Endothelial cell of umbilical vein (primary cell): ENCODE measurements at regions not wholly inside any gene's neighbourhood (a gene's known extent, or its start where the extent isn't known, plus 50 kb on each side); places are given as distances from the start of the nearest gene placed in this dataset.

Experiments
- BruUV-seq: library from RNA; stranded (reverse); fragments of 400-500 nt; replicated peaks from 2 replicates; lab custom pipeline; 2021; lab: Mats Ljungman, UMichigan
- CTCF ChIA-PET: fragments of 300-600, 350-600 bp; sonication (Branson Sonifier 250); formaldehyde crosslinking; loops from one replicate; lab custom pipeline; 2021; ENCODE audit warnings: antibody characterized with exemption, inconsistent platforms; lab: Charles Lee
- POLR2A ChIA-PET: fragments of 300-600, 350-600 bp; sonication (Branson Sonifier 250); formaldehyde crosslinking; loops from one replicate; lab custom pipeline; 2021; ENCODE audit warnings: antibody characterized with exemption, inconsistent platforms; lab: Charles Lee
- DNase-seq: peaks from one replicate; pipeline ENCODE4 v3.0.0-alpha.2; 2011; ENCODE audit warnings: low read depth, low spot score
- FAIRE-seq: peaks from 2 replicates; lab custom pipeline; 2011; peaks lifted over from hg19 to GRCh38; lab: Jason Lieb, UNC
- H2AFZ ChIP-seq: 2 replicates; pipeline ENCODE4 v1.6.0; 2012; ENCODE audit warnings: low read depth, low read length, control low read depth, inconsistent platforms
- H3K27ac ChIP-seq: 2 replicates; pipeline ENCODE4 v1.5.1; 2011; ENCODE audit warnings: low read depth, mild to moderate bottlenecking, control low read depth, low read length, moderate library complexity; ENCODE audit not compliant: insufficient read depth
- H3K27me3 ChIP-seq, 2 experiments: 2 replicates each; pipeline versions ENCODE4 v1.6.0 to v1.6.1; 2011; ENCODE audit warnings: low read length in 2 of 2, mixed read lengths in 1 of 2; ENCODE audit not compliant: control insufficient read depth in 2 of 2, insufficient read depth in 2 of 2
- H3K36me3 ChIP-seq, 2 experiments: 2 replicates in 1 of 2; 3 replicates in 1 of 2; pipeline ENCODE4 v1.5.1; 2011; ENCODE audit warnings: low read length in 2 of 2, mild to moderate bottlenecking in 1 of 2, moderate library complexity in 1 of 2; ENCODE audit not compliant: control insufficient read depth in 2 of 2, insufficient read depth in 2 of 2; ENCODE audit errors: extremely low read depth in 1 of 2
- H3K4me1 ChIP-seq: 3 replicates; pipeline ENCODE4 v1.5.1; 2011; ENCODE audit warnings: mild to moderate bottlenecking, low read length; ENCODE audit not compliant: control insufficient read depth, insufficient read depth; ENCODE audit errors: extremely low read depth
- H3K4me2 ChIP-seq: 2 replicates; pipeline ENCODE4 v1.6.1; 2011; ENCODE audit warnings: low read length, control low read depth, mixed read lengths; ENCODE audit not compliant: insufficient read depth
- H3K4me3 ChIP-seq, 3 experiments: fragments of 200-600 bp in 1 of 3; sonication (generic), shearing (Covaris generic) in 1 of 3; replicated peaks in 1 of 3; 2 replicates each; pipeline ENCODE4 v1.5.1; 2011 to 2016; ENCODE audit warnings: control low read depth in 3 of 3, low read length in 3 of 3, mild to moderate bottlenecking in 2 of 3, inconsistent platforms in 1 of 3, low read depth in 1 of 3, moderate library complexity in 1 of 3; ENCODE audit not compliant: insufficient read depth in 1 of 3
- H3K79me2 ChIP-seq: 2 replicates; pipeline ENCODE4 v1.6.0; 2012; ENCODE audit warnings: low read length, inconsistent platforms; ENCODE audit not compliant: control insufficient read depth, insufficient read depth
- H3K9ac ChIP-seq: replicated peaks from 2 replicates; pipeline ENCODE3; 2011; ENCODE audit warnings: low read length, control low read depth; ENCODE audit not compliant: insufficient read depth; ENCODE audit errors: extremely low read depth
- H3K9me1 ChIP-seq: replicated peaks from 3 replicates; pipeline ENCODE4 v1.6.0; 2011; ENCODE audit warnings: mild to moderate bottlenecking, low read length; ENCODE audit not compliant: control insufficient read depth, insufficient read depth; ENCODE audit errors: extremely low read depth
- H3K9me3 ChIP-seq: replicated peaks from 2 replicates; pipeline ENCODE4 v1.5.1; 2012; ENCODE audit warnings: low read length, inconsistent platforms; ENCODE audit not compliant: control insufficient read depth, insufficient read depth
- H4K20me1 ChIP-seq: replicated peaks from 2 replicates; pipeline ENCODE3; 2011; ENCODE audit warnings: mild to moderate bottlenecking, low read length; ENCODE audit not compliant: control insufficient read depth, insufficient read depth; ENCODE audit errors: extremely low read depth
- EZH2 ChIP-seq: IDR thresholded peaks from 2 replicates; pipeline ENCODE4 v1.6.1; 2012; ENCODE audit warnings: borderline replicate concordance, low read depth, mild to moderate bottlenecking, moderate library complexity, low read length, inconsistent platforms; ENCODE audit not compliant: severe bottlenecking
- FOS ChIP-seq: IDR thresholded peaks from 2 replicates; pipeline ENCODE4 v1.6.1; 2011; ENCODE audit warnings: mild to moderate bottlenecking, low read length, moderate library complexity, borderline replicate concordance; ENCODE audit not compliant: insufficient read depth
- GATA2 ChIP-seq: IDR thresholded peaks from 2 replicates; pipeline ENCODE4 v1.7.0; 2011; ENCODE audit warnings: low read depth, mild to moderate bottlenecking, moderate library complexity, mixed read lengths, low read length; ENCODE audit not compliant: insufficient read length, insufficient read depth
- JUN ChIP-seq: IDR thresholded peaks from 2 replicates; pipeline ENCODE4 v1.6.1; 2011; ENCODE audit warnings: borderline replicate concordance, low read depth; ENCODE audit not compliant: insufficient read length, insufficient read depth
- MYC ChIP-seq: IDR thresholded peaks from one replicate; pipeline ENCODE4 v1.6.1; 2011; ENCODE audit warnings: mild to moderate bottlenecking, low read depth, low read length
- POLR2A ChIP-seq: IDR thresholded peaks from 2 replicates; pipeline ENCODE4 v1.6.1; 2012; ENCODE audit warnings: low read depth, mild to moderate bottlenecking, control low read depth, low read length
- POLR2AphosphoS5 ChIP-seq: IDR thresholded peaks from 2 replicates; pipeline ENCODE4 v1.6.1; 2012; ENCODE audit warnings: low read depth, mild to moderate bottlenecking, control low read depth, low read length, moderate library complexity; ENCODE audit not compliant: insufficient read depth
- dilution Hi-C: fragments of 300-500 bp; cut with MboI; formaldehyde crosslinking; loops from one replicate; pipeline ENCODE4 v1.15.0; 2019; ENCODE audit warnings: low sequenced_read_pairs; ENCODE audit not compliant: extremely low pct_ligation_motif_present
- intact Hi-C: fragments of 100-400 bp; cut with micrococcal nuclease; formaldehyde crosslinking; loops from one replicate; pipeline ENCODE4 v1.10.0; 2022
- TF ChIP-seq, protein P1 (sequence below), 2 donors: IDR thresholded peaks; 1 replicate in 1 of 2; 2 replicates in 1 of 2; pipeline ENCODE4 v1.5.1; 2011; ENCODE audit warnings: low read length in 2 of 2, mild to moderate bottlenecking in 2 of 2, moderate library complexity in 2 of 2, control low read depth in 1 of 2, inconsistent platforms in 1 of 2, low read depth in 1 of 2; ENCODE audit not compliant: insufficient read depth in 1 of 2; ENCODE audit errors: extremely low read depth in 1 of 2
- TF ChIP-seq, protein P2 (sequence below): IDR thresholded peaks from 2 replicates; pipeline ENCODE4 v1.6.1; 2011; ENCODE audit not compliant: insufficient read depth, insufficient read length

DNA sequence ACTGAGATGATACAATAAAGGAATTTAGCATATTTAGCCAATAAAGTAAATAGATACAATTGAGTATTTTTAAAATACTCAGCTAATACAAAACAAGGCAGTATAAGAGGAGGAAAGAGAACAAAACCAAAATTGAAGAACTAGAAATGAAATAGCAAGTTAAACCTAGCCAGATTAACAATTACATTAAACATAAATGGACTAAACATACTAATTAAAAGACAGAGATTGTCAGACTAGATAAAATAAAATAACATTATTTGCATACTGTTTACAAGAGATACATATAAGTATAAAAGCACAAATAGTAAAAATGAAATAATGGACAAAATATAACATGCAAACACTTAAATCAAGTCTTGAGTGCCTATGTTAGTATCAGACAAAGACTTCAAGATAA, 517.7 kb upstream of the PHF14 start:
- no peak overlapping the region for H3K4me3 ChIP-seq
- H3K4me2 ChIP-seq: no peak overlapping the region
- ChIA-PET CTCF (no interaction called here), POLR2A (no interaction called here)
- no peaks in the 10 kb centered on the region for H4K20me1 ChIP-seq
- no peaks in the 10 kb centered on the region for H3K27me3 ChIP-seq
- no peak for TF ChIP-seq JUN
- no peak for TF ChIP-seq GATA2
- TF ChIP-seq POLR2A: no peak
- no peak for TF ChIP-seq FOS
- no peak for TF ChIP-seq MYC
- TF ChIP-seq, protein P1, sequence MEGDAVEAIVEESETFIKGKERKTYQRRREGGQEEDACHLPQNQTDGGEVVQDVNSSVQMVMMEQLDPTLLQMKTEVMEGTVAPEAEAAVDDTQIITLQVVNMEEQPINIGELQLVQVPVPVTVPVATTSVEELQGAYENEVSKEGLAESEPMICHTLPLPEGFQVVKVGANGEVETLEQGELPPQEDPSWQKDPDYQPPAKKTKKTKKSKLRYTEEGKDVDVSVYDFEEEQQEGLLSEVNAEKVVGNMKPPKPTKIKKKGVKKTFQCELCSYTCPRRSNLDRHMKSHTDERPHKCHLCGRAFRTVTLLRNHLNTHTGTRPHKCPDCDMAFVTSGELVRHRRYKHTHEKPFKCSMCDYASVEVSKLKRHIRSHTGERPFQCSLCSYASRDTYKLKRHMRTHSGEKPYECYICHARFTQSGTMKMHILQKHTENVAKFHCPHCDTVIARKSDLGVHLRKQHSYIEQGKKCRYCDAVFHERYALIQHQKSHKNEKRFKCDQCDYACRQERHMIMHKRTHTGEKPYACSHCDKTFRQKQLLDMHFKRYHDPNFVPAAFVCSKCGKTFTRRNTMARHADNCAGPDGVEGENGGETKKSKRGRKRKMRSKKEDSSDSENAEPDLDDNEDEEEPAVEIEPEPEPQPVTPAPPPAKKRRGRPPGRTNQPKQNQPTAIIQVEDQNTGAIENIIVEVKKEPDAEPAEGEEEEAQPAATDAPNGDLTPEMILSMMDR (IDR thresholded peaks at IDR 0.05; ENCODE audit: extremely low read depth in 1 of 2, insufficient read depth in 1 of 2, low read depth in 1 of 2, low read length in 2 of 2): no peak
- TF ChIP-seq, protein P2, sequence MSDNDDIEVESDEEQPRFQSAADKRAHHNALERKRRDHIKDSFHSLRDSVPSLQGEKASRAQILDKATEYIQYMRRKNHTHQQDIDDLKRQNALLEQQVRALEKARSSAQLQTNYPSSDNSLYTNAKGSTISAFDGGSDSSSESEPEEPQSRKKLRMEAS: no peak
- no peak for TF ChIP-seq EZH2
- TF ChIP-seq POLR2AphosphoS5: no peak
- DNase-seq (no peak), FAIRE-seq (no peak)
- H3K9me1 ChIP-seq: no peaks in the 10 kb centered on the region
- no TSS peak for BruUV-seq
- H3K9me3 ChIP-seq: no peaks in the 10 kb centered on the region
- H2AFZ ChIP-seq: no peak overlapping the region
- intact Hi-C loops: no loop called here
- H3K79me2 ChIP-seq: no peaks in the 10 kb centered on the region
- no peaks in the 10 kb centered on the region for H3K36me3 ChIP-seq
- H3K4me1 ChIP-seq: no peaks in the 10 kb centered on the region
- dilution Hi-C loops: no loop called here
- H3K9ac ChIP-seq: no peak overlapping the region
- H3K27ac ChIP-seq: no peak overlapping the region
